HG02763 (cell line): ENCODE measurements at regions not wholly inside any gene's neighbourhood (a gene's known extent, or its start where the extent isn't known, plus 50 kb on each side); places are given as distances from the start of the nearest gene placed in this dataset.
"Not testable (repeated sequence)": the region's sequence is repeated elsewhere in the genome, so short reads cannot be mapped to it uniquely, and the experiment has no call there.

Experiments used
- ATAC-seq: cut with Tn5 transposase; IDR thresholded peaks from one replicate; pipeline ENCODE4 v1.9.1; 2021; ENCODE audit warnings: mild to moderate bottlenecking, moderate library complexity; ENCODE audit not compliant: unreplicated experiment

DNA sequence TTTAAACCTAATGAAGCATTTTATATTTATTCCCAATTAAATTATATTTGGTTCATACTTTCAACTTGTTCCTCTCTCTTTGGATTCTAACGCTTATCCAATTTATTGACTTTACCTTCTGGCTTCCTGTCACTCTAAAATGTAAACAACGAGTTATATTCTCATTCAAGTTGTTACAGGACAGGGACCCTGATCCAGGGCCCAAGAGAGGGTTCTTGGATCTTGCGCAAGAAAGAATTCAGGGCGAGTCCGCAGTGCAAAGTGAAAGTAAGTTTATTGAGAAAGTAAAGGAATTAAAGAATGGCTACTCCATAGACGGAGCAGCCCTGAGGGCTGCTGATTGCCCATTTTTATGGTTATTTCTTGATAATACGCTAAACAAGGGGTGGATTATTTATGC, 405.6 kb upstream of the API5 start:
- ATAC-seq = no peak

DNA sequence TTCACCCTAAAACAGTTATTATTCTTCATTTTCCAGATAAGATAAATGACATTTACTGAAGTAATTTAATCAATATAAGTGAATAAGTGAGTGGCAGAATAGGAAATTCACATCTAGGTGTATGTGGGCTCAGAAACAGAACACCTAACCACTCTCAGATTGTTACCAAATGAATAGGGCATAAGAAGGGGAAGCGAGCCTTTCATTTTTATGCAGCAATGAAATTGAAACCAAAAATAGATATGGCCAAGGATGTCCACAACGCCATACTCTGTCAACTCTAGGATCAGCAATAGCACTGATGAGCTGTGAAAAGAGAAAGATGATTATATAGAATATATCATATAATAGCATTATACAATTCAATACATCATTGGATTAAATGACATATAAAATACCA, 398.1 kb upstream of the API5 start:
- no peak for ATAC-seq

- ATAC-seq = no peak
Observed at GRCh38 chr11:42923651-42924050, 388.1 kb upstream of the API5 start.

DNA sequence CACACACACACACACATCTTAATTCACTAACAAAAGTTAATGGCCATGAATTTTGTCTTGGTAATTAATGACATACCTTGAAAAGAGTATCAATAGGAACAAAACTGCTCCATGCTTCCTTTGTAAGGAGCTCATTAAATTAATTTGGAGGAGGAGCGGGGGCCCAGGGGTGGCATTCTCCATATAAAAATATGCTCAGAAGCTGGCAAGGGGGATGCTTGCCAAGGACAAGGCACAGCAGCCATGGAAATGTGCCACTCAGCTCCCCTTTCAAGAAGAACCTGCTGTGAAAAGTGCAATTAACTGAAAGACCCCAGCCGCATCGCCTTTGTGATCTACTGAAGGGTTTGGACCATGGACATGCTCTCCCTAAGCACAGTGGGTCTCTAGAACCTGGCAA, 385.9 kb upstream of the API5 start:
- ATAC-seq = no peak

DNA sequence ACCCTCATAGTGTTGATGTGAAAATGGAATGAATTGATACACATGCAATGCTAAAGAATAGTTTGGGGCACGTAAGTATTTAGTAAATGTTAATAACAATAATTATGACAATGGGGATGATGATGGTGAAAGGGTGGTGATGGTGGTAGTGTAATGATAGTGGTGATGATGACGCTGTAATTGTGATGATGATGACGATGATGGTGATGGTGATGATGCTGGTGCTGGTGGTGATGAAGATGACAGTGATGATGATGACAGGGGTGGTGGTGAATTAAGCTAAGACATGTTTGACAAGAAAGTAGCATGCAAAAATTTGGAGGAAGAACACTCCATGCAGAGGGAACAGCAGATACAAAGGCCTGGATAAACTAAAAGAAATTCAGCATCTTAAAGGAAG, 364.4 kb upstream of the API5 start:
- no peak for ATAC-seq

GRCh38 chr11:42949738-42950376, 361.9 kb upstream of the API5 start:
- not testable (repeated sequence) for ATAC-seq

- no peak for ATAC-seq
Observed at GRCh38 chr11:42951266-42951665, 360.5 kb upstream of the API5 start.

DNA sequence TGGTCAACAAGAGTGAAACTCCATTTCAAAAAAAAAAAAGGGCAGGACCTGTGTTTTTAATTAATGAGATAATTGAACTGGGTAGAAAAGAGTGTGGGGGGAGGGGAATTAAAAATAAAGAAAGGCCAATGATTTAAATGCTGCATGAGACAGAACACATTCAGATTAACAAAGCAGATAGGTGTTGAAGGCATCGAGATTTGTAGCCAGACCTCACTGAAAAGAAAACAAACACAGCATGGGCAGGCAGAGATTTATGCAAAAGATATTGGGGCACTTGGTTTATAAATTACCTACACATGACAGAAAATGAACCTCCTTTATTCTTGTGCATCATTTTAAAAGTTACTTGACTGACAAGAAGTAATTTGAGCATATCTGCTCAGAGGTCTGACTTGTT, 354.0 kb upstream of the API5 start:
- ATAC-seq = no peak

DNA sequence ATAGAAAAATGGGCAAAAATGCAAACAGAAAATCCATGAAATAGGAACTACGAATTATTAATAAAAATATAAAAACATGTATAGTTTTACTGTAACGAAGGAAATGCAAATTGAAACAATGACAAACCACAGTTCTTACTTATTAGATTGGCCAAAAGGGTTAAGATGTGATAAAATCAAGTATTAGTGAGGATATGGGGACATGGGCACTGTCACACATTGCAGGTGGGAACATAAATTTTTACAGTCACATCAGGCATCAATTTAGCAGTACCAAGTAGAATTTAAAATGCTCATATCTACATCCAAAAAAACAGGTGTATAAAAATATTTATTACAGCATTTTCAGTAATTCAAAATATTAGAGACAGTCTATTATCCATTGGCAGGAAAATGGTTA, 353.2 kb upstream of the API5 start:
- no peak for ATAC-seq

GRCh38 chr11:42960521-42961088, 351.2 kb upstream of the API5 start:
- ATAC-seq = no peak

DNA sequence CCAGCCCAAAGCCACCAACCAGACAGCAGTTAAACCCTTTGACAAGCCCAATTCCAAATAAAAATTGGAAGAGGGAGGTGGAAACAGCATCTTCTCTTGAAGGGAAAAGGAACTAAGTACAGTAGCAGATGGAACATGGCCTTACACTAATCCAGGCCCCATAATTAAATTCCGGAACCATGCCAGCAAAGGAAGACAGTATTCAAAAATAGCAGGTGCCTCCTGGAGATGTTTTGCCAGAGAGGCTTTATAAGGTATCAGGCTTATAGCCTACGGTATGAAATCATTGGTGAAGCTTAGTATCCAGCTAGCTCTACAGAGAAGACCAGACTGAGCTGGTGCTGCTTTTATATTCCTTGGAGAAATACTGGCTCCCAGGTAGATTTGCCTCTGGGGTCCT, 344.1 kb upstream of the API5 start:
- ATAC-seq = no peak

- ATAC-seq = no peak
Observed at GRCh38 chr11:42972741-42973140, 339.1 kb upstream of the API5 start.

- no peak for ATAC-seq
Observed at GRCh38 chr11:42974510-42975179, 337.2 kb upstream of the API5 start.

DNA sequence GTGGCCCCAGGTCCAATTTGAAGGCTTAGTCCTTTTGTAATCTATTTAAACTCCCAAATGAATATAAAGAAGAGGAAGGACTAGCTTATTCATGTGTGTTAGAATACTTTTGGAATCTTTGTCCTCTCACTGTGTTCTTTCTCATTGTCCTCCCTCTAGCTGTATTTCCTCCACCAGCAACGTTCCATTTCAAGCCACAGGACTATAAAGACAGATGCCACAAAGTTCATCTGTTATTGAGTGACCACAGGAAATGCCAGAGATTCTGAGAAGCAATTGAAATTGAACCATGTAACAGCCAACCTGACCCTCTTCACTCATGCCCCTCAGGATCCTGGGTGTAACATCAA, 336.6 kb upstream of the API5 start:
- ATAC-seq = no peak

DNA sequence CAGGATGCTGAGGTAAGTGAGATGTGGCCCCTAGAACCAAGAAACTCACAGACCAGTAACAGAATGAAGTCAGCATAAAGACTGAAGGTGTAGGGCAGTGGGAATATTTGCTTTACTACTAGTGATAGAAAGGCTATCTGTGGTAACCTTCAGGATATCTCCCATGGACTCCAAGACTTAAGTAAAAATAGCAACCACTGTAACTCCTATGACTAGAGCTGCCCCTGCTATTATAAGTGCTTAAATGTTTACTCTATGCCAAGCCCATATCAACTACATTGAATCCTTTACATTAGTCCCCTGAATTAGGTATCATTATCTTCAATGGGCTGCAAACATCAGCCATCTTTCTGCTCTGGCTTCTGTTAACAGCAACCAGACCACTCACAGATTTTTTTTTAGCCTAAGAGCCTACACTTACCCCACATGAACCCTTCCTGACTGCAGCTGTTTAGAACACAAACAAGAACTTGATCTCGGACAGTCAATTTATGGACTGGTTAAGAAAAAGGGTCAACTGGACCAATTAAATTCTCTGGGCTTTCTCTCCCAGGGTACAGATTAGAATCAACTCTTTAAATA, 335.1 kb upstream of the API5 start:
- no peak for ATAC-seq

DNA sequence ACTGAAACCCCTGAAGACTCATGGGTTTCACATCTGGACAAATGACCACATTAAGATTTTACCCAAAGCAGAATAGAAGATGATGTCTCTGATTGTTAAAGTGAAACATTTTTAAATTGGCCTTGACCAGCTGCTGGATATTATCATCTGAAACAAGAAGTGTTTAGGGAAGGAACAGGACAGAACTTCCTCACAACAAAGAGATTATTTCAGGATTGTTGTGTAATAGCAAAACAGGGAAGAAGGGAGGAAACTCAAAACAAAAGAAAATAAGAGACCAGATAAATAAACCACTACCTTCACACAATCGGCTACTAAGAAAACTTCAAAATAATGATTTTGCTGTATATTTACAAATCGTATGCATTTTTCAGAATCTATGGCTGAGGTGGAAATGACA, 319.2 kb upstream of the API5 start:
- no peak for ATAC-seq

DNA sequence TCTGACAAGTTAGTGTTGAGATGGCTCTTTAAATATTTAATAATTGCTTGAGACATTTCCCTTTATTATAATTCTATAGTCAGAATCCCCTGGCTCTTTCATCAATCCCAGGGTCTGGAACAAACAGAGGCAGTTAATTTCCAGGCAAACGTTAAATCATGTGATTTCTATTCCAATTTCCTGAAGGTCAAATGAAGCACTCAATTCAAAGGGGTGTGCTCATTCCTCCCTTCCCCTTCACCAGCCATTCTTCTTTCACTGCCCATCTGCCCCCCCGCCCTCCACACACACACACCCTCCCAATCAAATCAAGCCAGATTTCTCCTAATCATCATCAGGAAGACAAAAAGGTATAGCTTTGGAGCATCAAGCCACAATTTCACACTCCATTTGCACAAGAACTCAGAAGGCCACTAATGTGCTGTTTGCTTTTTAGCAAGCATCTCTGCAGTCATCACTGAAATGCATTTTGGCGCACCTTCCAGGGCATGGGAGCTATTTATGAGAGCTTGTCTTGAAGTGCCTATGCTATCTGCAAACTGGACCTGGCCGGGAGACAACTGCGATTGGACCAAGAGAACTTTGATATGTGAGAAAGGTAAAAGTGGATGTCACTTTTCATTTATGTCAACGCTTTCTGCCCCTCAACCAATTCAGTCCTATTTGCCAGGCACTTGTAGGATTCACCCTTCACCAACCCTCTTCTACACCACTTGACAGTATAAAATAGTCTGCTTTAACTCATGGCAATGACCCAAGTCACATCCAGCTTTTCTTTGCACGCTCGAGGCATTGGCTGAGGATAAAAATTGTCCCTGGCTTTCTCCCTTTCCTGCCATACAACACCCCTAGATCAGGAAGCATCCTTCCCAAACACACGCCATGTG, 315.1 kb upstream of the API5 start:
- ATAC-seq = no peak

- ATAC-seq = not testable (repeated sequence)
Observed at GRCh38 chr11:43004879-43005278, 306.9 kb upstream of the API5 start.

- ATAC-seq = no peak
Observed at GRCh38 chr11:43010042-43010441, 301.8 kb upstream of the API5 start.

DNA sequence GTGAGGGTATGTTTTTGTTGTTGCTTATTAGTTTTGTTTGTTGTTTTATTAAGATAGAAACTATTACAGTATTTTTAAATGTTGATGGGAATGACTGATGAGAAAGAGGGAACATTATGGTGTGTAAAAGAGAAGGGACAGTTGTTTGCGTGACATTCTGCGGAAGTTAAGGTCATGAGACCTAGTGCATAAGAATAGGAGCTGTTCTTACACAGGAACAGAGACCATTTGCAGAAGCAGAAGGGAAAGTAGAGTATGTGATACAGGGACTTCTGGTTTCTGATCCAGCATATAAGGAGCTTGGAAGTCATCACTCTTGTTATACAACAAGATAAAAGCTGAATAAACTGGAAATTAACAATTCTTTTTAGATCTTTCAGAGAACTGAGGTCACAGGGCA, 299.2 kb upstream of the API5 start:
- no peak for ATAC-seq

GRCh38 chr11:43021466-43021865, 290.3 kb upstream of the API5 start:
- ATAC-seq = no peak
